PC-9 (cell line): ENCODE measurements at regions not wholly inside any gene's neighbourhood (a gene's known extent, or its start where the extent isn't known, plus 50 kb on each side); places are given as distances from the start of the nearest gene placed in this dataset.

ENCODE experiments used
- BruUV-seq: library from RNA; stranded (reverse); fragments of 400-500 nt; replicated peaks from 2 replicates; lab custom pipeline; 2021; lab: Mats Ljungman, UMichigan
- CTCF ChIA-PET: fragments of 300-600 bp; sonication (Branson Sonifier 250); formaldehyde crosslinking; loops from one replicate; lab custom pipeline; 2022; ENCODE audit warnings: antibody characterized with exemption; lab: Charles Lee
- POLR2A ChIA-PET: fragments of 300-600 bp; sonication (Branson Sonifier 250); formaldehyde crosslinking; loops from one replicate; lab custom pipeline; 2022; ENCODE audit warnings: antibody characterized with exemption; ENCODE audit not compliant: unreplicated experiment; lab: Charles Lee
- DNase-seq, 2 experiments: peaks; one replicate each; pipeline versions ENCODE4 v3.0.0 to v3.0.0-alpha.2; 2015 to 2022; ENCODE audit warnings: mixed read lengths in 1 of 2
- H2AFZ ChIP-seq: fragments of 200-600 bp; sonication (generic); 2 replicates; pipeline ENCODE4 v1.8.1; 2017; ENCODE audit warnings: antibody characterized with exemption
- H3F3A ChIP-seq: fragments of 200-600 bp; sonication (generic); 2 replicates; pipeline ENCODE4 v1.8.1; 2017; ENCODE audit warnings: antibody characterized with exemption, mild to moderate bottlenecking, low read depth; ENCODE audit not compliant: insufficient read depth
- H3K27ac ChIP-seq: fragments of 200-600 bp; sonication (generic); 2 replicates; pipeline ENCODE4 v1.6.1; 2016; ENCODE audit warnings: mixed run types
- H3K27me3 ChIP-seq: fragments of 200-600 bp; sonication (generic); 2 replicates; pipeline ENCODE4 v1.6.1; 2016; ENCODE audit warnings: low read depth, mixed run types; ENCODE audit not compliant: insufficient read depth
- H3K36me3 ChIP-seq: fragments of 200-600 bp; sonication (generic); 2 replicates; pipeline ENCODE4 v1.6.1; 2016; ENCODE audit warnings: low read depth, mixed run types
- H3K4me1 ChIP-seq: fragments of 200-600 bp; sonication (generic); replicated peaks from 2 replicates; pipeline ENCODE4 v1.6.1; 2016; ENCODE audit warnings: mixed run types; ENCODE audit not compliant: insufficient read depth
- H3K4me2 ChIP-seq: fragments of 200-600 bp; sonication (generic); 2 replicates; pipeline ENCODE4 v1.6.1; 2017; ENCODE audit warnings: mixed run types
- H3K4me3 ChIP-seq: fragments of 200-600 bp; sonication (generic); 2 replicates; pipeline ENCODE4 v1.6.1; 2016; ENCODE audit warnings: mixed run types
- H3K79me2 ChIP-seq: fragments of 200-600 bp; sonication (generic); 2 replicates; pipeline ENCODE4 v1.6.1; 2017; ENCODE audit warnings: low read depth, mixed run types
- H3K9me2 ChIP-seq: fragments of 200-600 bp; sonication (generic); 2 replicates; pipeline ENCODE4 v1.8.1; 2017; ENCODE audit warnings: mild to moderate bottlenecking; ENCODE audit not compliant: insufficient read depth
- H3K9me3 ChIP-seq: fragments of 200-600 bp; sonication (generic); 2 replicates; pipeline ENCODE4 v1.8.1; 2016; ENCODE audit warnings: low read depth; ENCODE audit not compliant: insufficient read depth
- H4K20me1 ChIP-seq: fragments of 200-600 bp; sonication (generic); 2 replicates; pipeline ENCODE4 v1.8.1; 2017; ENCODE audit not compliant: insufficient read depth
- CTCF ChIP-seq: fragments of 200-600 bp; sonication (generic); conservative IDR thresholded peaks from 2 replicates; pipeline ENCODE4 v1.6.1; 2017; ENCODE audit warnings: mixed run types, antibody characterized with exemption, mild to moderate bottlenecking, moderate library complexity
- EZH2 ChIP-seq: fragments of 200-600 bp; sonication (generic); IDR thresholded peaks from 2 replicates; pipeline ENCODE4 v1.8.0; 2017; ENCODE audit warnings: antibody characterized with exemption, low read depth
- intact Hi-C: fragments of 100-400 bp; cut with micrococcal nuclease; formaldehyde crosslinking; loops from one replicate; pipeline ENCODE4 v1.10.0; 2022; ENCODE audit not compliant: unreplicated experiment

GRCh38 chr4:24000470-24000831, 110.6 kb upstream of the PPARGC1A start:
- H3K4me1 ChIP-seq: no peaks in the 10 kb centered on the region
- intact Hi-C loops: no loop called here
- H3K9me2 ChIP-seq: no peaks in the 10 kb centered on the region
- no peaks in the 10 kb centered on the region for H3K27me3 ChIP-seq
- no peaks in the 10 kb centered on the region for H3F3A ChIP-seq
- ChIA-PET CTCF (no interaction called here), POLR2A (no interaction called here)
- H3K4me3 ChIP-seq: no peak overlapping the region
- no peak overlapping the region for H2AFZ ChIP-seq
- H3K27ac ChIP-seq: no peak overlapping the region
- no peak overlapping the region for H3K4me2 ChIP-seq
- DNase-seq: no peak
- H3K9me3 ChIP-seq: no peaks in the 10 kb centered on the region
- BruUV-seq: no TSS peak
- TF ChIP-seq CTCF (no peak), EZH2 (no peak)
- H3K36me3 ChIP-seq: no peaks in the 10 kb centered on the region
- no peaks in the 10 kb centered on the region for H3K79me2 ChIP-seq
- H4K20me1 ChIP-seq: no peaks in the 10 kb centered on the region

GRCh38 chr4:23999714-24000469, 110.0 kb upstream of the PPARGC1A start:
- ChIA-PET CTCF (no interaction called here), POLR2A (no interaction called here)
- no peaks in the 10 kb centered on the region for H3K27me3 ChIP-seq
- H3K4me1 ChIP-seq: no peaks in the 10 kb centered on the region
- no peak overlapping the region for H2AFZ ChIP-seq
- no peaks in the 10 kb centered on the region for H3K9me2 ChIP-seq
- no peaks in the 10 kb centered on the region for H4K20me1 ChIP-seq
- H3K9me3 ChIP-seq: no peaks in the 10 kb centered on the region
- no peak for DNase-seq
- H3K27ac ChIP-seq: no peak overlapping the region
- H3K4me3 ChIP-seq: no peak overlapping the region
- no peaks in the 10 kb centered on the region for H3F3A ChIP-seq
- H3K4me2 ChIP-seq: no peak overlapping the region
- intact Hi-C loops: no loop called here
- H3K79me2 ChIP-seq: no peaks in the 10 kb centered on the region
- no TSS peak for BruUV-seq
- no peaks in the 10 kb centered on the region for H3K36me3 ChIP-seq
- no peak for TF ChIP-seq CTCF
- no peak for TF ChIP-seq EZH2

GRCh38 chr4:23993373-23993772, 103.5 kb upstream of the PPARGC1A start:
- H2AFZ ChIP-seq: no peak overlapping the region
- no peak overlapping the region for H3K4me2 ChIP-seq
- DNase-seq: no peak
- no TSS peak for BruUV-seq
- no peaks in the 10 kb centered on the region for H3K36me3 ChIP-seq
- ChIA-PET CTCF (no interaction called here), POLR2A (no interaction called here)
- H3K27ac ChIP-seq: no peak overlapping the region
- H3K4me1 ChIP-seq: no peaks in the 10 kb centered on the region
- TF ChIP-seq EZH2 (no peak), CTCF (no peak)
- H3K4me3 ChIP-seq: no peak overlapping the region
- H3K9me3 ChIP-seq: no peaks in the 10 kb centered on the region
- no peaks in the 10 kb centered on the region for H3K27me3 ChIP-seq
- no peaks in the 10 kb centered on the region for H3K9me2 ChIP-seq
- no peaks in the 10 kb centered on the region for H4K20me1 ChIP-seq
- no peaks in the 10 kb centered on the region for H3F3A ChIP-seq
- intact Hi-C loops: no loop called here
- no peaks in the 10 kb centered on the region for H3K79me2 ChIP-seq
